ENCODE measurements at regions not wholly inside any gene's neighbourhood (a gene's known extent, or its start where the extent isn't known, plus 50 kb on each side); places are given as distances from the start of the nearest gene placed in this dataset.

GRCh38 chr3:18151199-18151598, 273.9 kb downstream of the SATB1 start:
- H3K4me3 ChIP-seq (ENCODE audit: control insufficient read depth, low read depth, low read length) = no peak overlapping the region
- no peak for TF ChIP-seq CTCF (conservative IDR thresholded peaks at IDR 0.05; ENCODE audit: control insufficient read depth, insufficient read depth, low read depth, low read length)
- DNase-seq (ENCODE audit: low read depth) = no peak

GRCh38 chr3:18149935-18150334, 275.2 kb downstream of the SATB1 start:
- no peak overlapping the region for H3K4me3 ChIP-seq (ENCODE audit: control insufficient read depth, low read depth, low read length)
- DNase-seq (ENCODE audit: low read depth) = no peak
- TF ChIP-seq CTCF (conservative IDR thresholded peaks at IDR 0.05; ENCODE audit: control insufficient read depth, insufficient read depth, low read depth, low read length) = no peak

- H3K4me3 ChIP-seq (ENCODE audit: control insufficient read depth, low read depth, low read length) = no peak overlapping the region
- DNase-seq (ENCODE audit: low read depth) = no peak
- no peak for TF ChIP-seq CTCF (conservative IDR thresholded peaks at IDR 0.05; ENCODE audit: control insufficient read depth, insufficient read depth, low read depth, low read length)
These were observed 275.8 kb downstream of the SATB1 start for GRCh38 chr3:18149386-18149785.

GRCh38 chr3:18144571-18144970, 280.6 kb downstream of the SATB1 start:
- DNase-seq (ENCODE audit: low read depth) = no peak
- no peak for TF ChIP-seq CTCF (conservative IDR thresholded peaks at IDR 0.05; ENCODE audit: control insufficient read depth, insufficient read depth, low read depth, low read length)
- H3K4me3 ChIP-seq (ENCODE audit: control insufficient read depth, low read depth, low read length) = no peak overlapping the region

- no peak for DNase-seq (ENCODE audit: low read depth)
- H3K4me3 ChIP-seq (ENCODE audit: control insufficient read depth, low read depth, low read length) = no peak overlapping the region
- no peak for TF ChIP-seq CTCF (conservative IDR thresholded peaks at IDR 0.05; ENCODE audit: control insufficient read depth, insufficient read depth, low read depth, low read length)
These were observed 281.8 kb downstream of the SATB1 start for GRCh38 chr3:18143258-18143780.

GRCh38 chr3:18137958-18138357, 287.2 kb downstream of the SATB1 start:
- no peak for TF ChIP-seq CTCF (conservative IDR thresholded peaks at IDR 0.05; ENCODE audit: control insufficient read depth, insufficient read depth, low read depth, low read length)
- no peak overlapping the region for H3K4me3 ChIP-seq (ENCODE audit: control insufficient read depth, low read depth, low read length)
- no peak for DNase-seq (ENCODE audit: low read depth)

All from fibroblast of mammary gland (primary cell).